NCI-H2196 (cell line): ENCODE measurements at regions not wholly inside any gene's neighbourhood (a gene's known extent, or its start where the extent isn't known, plus 50 kb on each side); places are given as distances from the start of the nearest gene placed in this dataset.
A peak's percentile ranks its signal among the peaks of the same experiment; 100 is the strongest.

ENCODE experiments used
- DNase-seq: peaks from one replicate; lab custom pipeline; 2025; ENCODE audit not compliant: unreplicated experiment; lab: John Stamatoyannopoulos, UW

- DNase-seq, result peak; percentile 2
Observed at GRCh38 chr4:124903995-124904722, 191.6 kb upstream of the ANKRD50 start.

- DNase-seq, result no peak
Observed at GRCh38 chr4:124902001-124902515, 189.5 kb upstream of the ANKRD50 start.

- no peak for DNase-seq
Observed at GRCh38 chr4:124899997-124900396, 187.5 kb upstream of the ANKRD50 start.

GRCh38 chr4:124890522-124890921 lies 178.0 kb upstream of the ANKRD50 start:
- DNase-seq, result no peak

GRCh38 chr4:124887739-124888138 lies 175.2 kb upstream of the ANKRD50 start:
- no peak for DNase-seq

GRCh38 chr4:124884316-124884715 lies 171.8 kb upstream of the ANKRD50 start:
- no peak for DNase-seq

GRCh38 chr4:124883632-124884031 lies 171.1 kb upstream of the ANKRD50 start:
- DNase-seq, result no peak

GRCh38 chr4:124879195-124879594 lies 166.7 kb upstream of the ANKRD50 start:
- DNase-seq, result no peak

- DNase-seq, result no peak
Observed at GRCh38 chr4:124874172-124874450, 161.6 kb upstream of the ANKRD50 start.

- no peak for DNase-seq
Observed at GRCh38 chr4:124873361-124874171, 161.0 kb upstream of the ANKRD50 start.

- DNase-seq, result no peak
Observed at GRCh38 chr4:124872659-124873058, 160.1 kb upstream of the ANKRD50 start.

GRCh38 chr4:124869961-124870495 lies 157.5 kb upstream of the ANKRD50 start:
- no peak for DNase-seq

GRCh38 chr4:124868495-124868894 lies 156.0 kb upstream of the ANKRD50 start:
- DNase-seq, result no peak

- no peak for DNase-seq
Observed at GRCh38 chr4:124867536-124867935, 155.0 kb upstream of the ANKRD50 start.

GRCh38 chr4:124866301-124866700 lies 153.8 kb upstream of the ANKRD50 start:
- DNase-seq, result no peak

- DNase-seq, result no peak
Observed at GRCh38 chr4:124863040-124863545, 150.6 kb upstream of the ANKRD50 start.

- DNase-seq, result no peak
Observed at GRCh38 chr4:124862261-124862660, 149.7 kb upstream of the ANKRD50 start.

GRCh38 chr4:124861761-124862160 lies 149.2 kb upstream of the ANKRD50 start:
- DNase-seq, result no peak

- no peak for DNase-seq
Observed at GRCh38 chr4:124854968-124855367, 142.4 kb upstream of the ANKRD50 start.

- DNase-seq, result no peak
Observed at GRCh38 chr4:124851741-124852140, 139.2 kb upstream of the ANKRD50 start.

- no peak for DNase-seq
Observed at GRCh38 chr4:124846306-124846705, 133.8 kb upstream of the ANKRD50 start.
